WTC11 (cell line): ENCODE measurements at regions not wholly inside any gene's neighbourhood (a gene's known extent, or its start where the extent isn't known, plus 50 kb on each side); places are given as distances from the start of the nearest gene placed in this dataset.

ENCODE experiments used
- ATAC-seq: fragments of 200-7000 bp; cut with Tn5 transposase; 2 replicates; pipeline ENCODE4 v1.10.0; 2021; ENCODE audit warnings: mild to moderate bottlenecking, moderate library complexity
- CTCF ChIA-PET: fragments of 300-600 bp; sonication (Branson Sonifier 250); formaldehyde crosslinking; loops from one replicate; lab custom pipeline; 2021; ENCODE audit warnings: antibody characterized with exemption; lab: Charles Lee
- POLR2A ChIA-PET: fragments of 350-600 bp; sonication (Branson Sonifier 250); formaldehyde crosslinking; loops from one replicate; lab custom pipeline; 2021; ENCODE audit warnings: antibody characterized with exemption; lab: Charles Lee
- DNase-seq: peaks from one replicate; pipeline ENCODE4 v3.0.0; 2021; ENCODE audit warnings: low spot score
- H3K27ac Mint-ChIP-seq: 2 replicates; pipeline ENCODE4 v1.8.0; 2021; ENCODE audit warnings: mixed read lengths
- H3K27me3 Mint-ChIP-seq: 2 replicates; pipeline ENCODE4 v1.8.0; 2021; ENCODE audit warnings: low read depth, mild to moderate bottlenecking, moderate library complexity, mixed read lengths
- H3K36me3 Mint-ChIP-seq: 2 replicates; pipeline ENCODE4 v1.8.0; 2021; ENCODE audit warnings: mixed read lengths
- H3K4me1 Mint-ChIP-seq: 2 replicates; pipeline ENCODE4 v1.8.0; 2022; ENCODE audit warnings: mixed read lengths
- H3K4me3 Mint-ChIP-seq: 2 replicates; pipeline ENCODE4 v1.8.0; 2021; ENCODE audit warnings: mild to moderate bottlenecking, moderate library complexity, mixed read lengths
- H3K9me3 Mint-ChIP-seq: 2 replicates; pipeline ENCODE4 v1.8.0; 2021; ENCODE audit warnings: mixed read lengths
- CBFB ChIP-seq: sonication (generic); formaldehyde crosslinking; IDR thresholded peaks from 2 replicates; pipeline ENCODE4 v1.8.1; 2022; ENCODE audit warnings: mild to moderate bottlenecking, low read depth, missing genetic modification reagents
- FOXJ3 ChIP-seq: sonication (generic); formaldehyde crosslinking; IDR thresholded peaks from 2 replicates; pipeline ENCODE4 v1.9.0; 2021; ENCODE audit warnings: missing genetic modification reagents, mild to moderate bottlenecking, borderline replicate concordance
- FOXP1 ChIP-seq: sonication (generic); formaldehyde crosslinking; IDR thresholded peaks from 2 replicates; pipeline ENCODE4 v1.8.0; 2022; ENCODE audit warnings: missing genetic modification reagents, mild to moderate bottlenecking, moderate library complexity, borderline replicate concordance
- GRHL2 ChIP-seq: fragments of 250-450 bp; sonication (Bioruptor Pico); IDR thresholded peaks from 2 replicates; pipeline ENCODE4 v1.8.0; 2022; ENCODE audit warnings: mild to moderate bottlenecking, moderate library complexity; ENCODE audit not compliant: insufficient replicate concordance, severe bottlenecking
- HMGA2 ChIP-seq: fragments of 250-450 bp; sonication (Bioruptor Pico); IDR thresholded peaks from 2 replicates; pipeline ENCODE4 v1.4.0; 2021; ENCODE audit warnings: mild to moderate bottlenecking, moderate library complexity
- OVOL2 ChIP-seq: fragments of 250-450 bp; sonication (Bioruptor Pico); IDR thresholded peaks from 2 replicates; pipeline ENCODE4 v1.9.0; 2021; ENCODE audit warnings: mild to moderate bottlenecking, borderline replicate concordance
- TEAD4 ChIP-seq: sonication (generic); formaldehyde crosslinking; IDR thresholded peaks from 2 replicates; pipeline ENCODE4 v1.8.0; 2022; ENCODE audit warnings: mild to moderate bottlenecking, missing genetic modification reagents
- TP53 ChIP-seq: sonication (generic); formaldehyde crosslinking; IDR thresholded peaks from 2 replicates; pipeline ENCODE4 v1.8.1; 2023; ENCODE audit warnings: mild to moderate bottlenecking, missing genetic modification reagents
- ZNF232 ChIP-seq: sonication (generic); formaldehyde crosslinking; IDR thresholded peaks from 2 replicates; pipeline ENCODE4 v1.8.0; 2022; ENCODE audit warnings: mild to moderate bottlenecking, missing genetic modification reagents
- ZNF263 ChIP-seq: sonication (generic); formaldehyde crosslinking; IDR thresholded peaks from 2 replicates; pipeline ENCODE4 v1.8.1; 2022; ENCODE audit warnings: low read depth, mild to moderate bottlenecking, moderate library complexity, missing genetic modification reagents
- ZNF396 ChIP-seq: fragments of 250-450 bp; sonication (Bioruptor Pico); IDR thresholded peaks from 2 replicates; pipeline ENCODE4 v1.8.0; 2021; ENCODE audit warnings: mild to moderate bottlenecking, moderate library complexity, borderline replicate concordance
- ZNF423 ChIP-seq: fragments of 250-450 bp; sonication (Bioruptor Pico); IDR thresholded peaks from 2 replicates; pipeline ENCODE4 v2.1.2; 2022; ENCODE audit warnings: mild to moderate bottlenecking, moderate library complexity
- TF ChIP-seq, protein P1 (sequence below): sonication (generic); formaldehyde crosslinking; IDR thresholded peaks from 2 replicates; pipeline ENCODE4 v1.8.1; 2022; ENCODE audit warnings: low read depth, mild to moderate bottlenecking, moderate library complexity, missing genetic modification reagents, borderline replicate concordance
- TF ChIP-seq, protein P2 (sequence below): sonication (generic); formaldehyde crosslinking; conservative IDR thresholded peaks from 2 replicates; pipeline ENCODE4 v1.8.1; 2023; ENCODE audit warnings: mild to moderate bottlenecking, low read depth, missing genetic modification reagents, moderate library complexity
- TF ChIP-seq, protein P3 (sequence below): sonication (generic); formaldehyde crosslinking; IDR thresholded peaks from 2 replicates; pipeline ENCODE4 v1.8.1; 2022; ENCODE audit warnings: mild to moderate bottlenecking, moderate library complexity, missing genetic modification reagents
- TF ChIP-seq, protein P4 (sequence below): sonication (generic); formaldehyde crosslinking; IDR thresholded peaks from 2 replicates; pipeline ENCODE4 v1.8.1; 2023; ENCODE audit warnings: mild to moderate bottlenecking, missing genetic modification reagents
- TF ChIP-seq, protein P5 (sequence below): sonication (generic); formaldehyde crosslinking; IDR thresholded peaks from 2 replicates; pipeline ENCODE4 v1.8.0; 2022; ENCODE audit warnings: mild to moderate bottlenecking, missing genetic modification reagents
- TF ChIP-seq, protein P6 (sequence below): fragments of 250-450 bp; sonication (Bioruptor Pico); IDR thresholded peaks from 2 replicates; pipeline ENCODE4 v2.1.2; 2022; ENCODE audit warnings: mild to moderate bottlenecking, moderate library complexity
- TF ChIP-seq, protein P7 (sequence below): sonication (generic); formaldehyde crosslinking; IDR thresholded peaks from 2 replicates; pipeline ENCODE4 v1.8.0; 2022; ENCODE audit warnings: mild to moderate bottlenecking, missing genetic modification reagents
- TF ChIP-seq, protein P8 (sequence below): sonication (generic); formaldehyde crosslinking; IDR thresholded peaks from 2 replicates; pipeline ENCODE4 v1.8.1; 2023; ENCODE audit warnings: mild to moderate bottlenecking, missing genetic modification reagents, moderate library complexity
- TF ChIP-seq, protein P9 (sequence below): sonication (generic); formaldehyde crosslinking; IDR thresholded peaks from 2 replicates; pipeline ENCODE4 v1.8.1; 2022; ENCODE audit warnings: low read depth, missing genetic modification reagents, borderline replicate concordance
- TF ChIP-seq, protein P10 (sequence below): sonication (generic); formaldehyde crosslinking; IDR thresholded peaks from 2 replicates; pipeline ENCODE4 v1.8.1; 2023; ENCODE audit warnings: mild to moderate bottlenecking, missing genetic modification reagents

DNA sequence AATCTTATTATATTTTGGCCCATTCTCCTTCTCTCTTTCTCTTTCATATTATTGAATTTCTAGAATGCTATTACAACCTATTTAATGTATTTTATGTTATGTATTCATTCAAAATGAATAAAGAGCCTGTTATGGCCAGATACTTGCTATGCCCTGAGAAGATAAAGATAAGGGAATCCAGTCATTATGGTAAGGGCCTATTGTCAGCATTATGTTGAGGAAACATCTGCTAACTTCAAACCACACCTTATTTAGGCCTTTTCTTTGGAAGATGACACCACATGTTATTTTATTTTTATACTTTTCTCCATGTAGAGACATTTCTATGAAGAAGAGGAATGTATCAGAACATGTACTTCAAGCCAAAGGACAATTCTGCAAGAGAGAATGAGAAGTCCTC lies 60.5 kb upstream of the MPP7 start (continued):
- TF ChIP-seq, protein P1, sequence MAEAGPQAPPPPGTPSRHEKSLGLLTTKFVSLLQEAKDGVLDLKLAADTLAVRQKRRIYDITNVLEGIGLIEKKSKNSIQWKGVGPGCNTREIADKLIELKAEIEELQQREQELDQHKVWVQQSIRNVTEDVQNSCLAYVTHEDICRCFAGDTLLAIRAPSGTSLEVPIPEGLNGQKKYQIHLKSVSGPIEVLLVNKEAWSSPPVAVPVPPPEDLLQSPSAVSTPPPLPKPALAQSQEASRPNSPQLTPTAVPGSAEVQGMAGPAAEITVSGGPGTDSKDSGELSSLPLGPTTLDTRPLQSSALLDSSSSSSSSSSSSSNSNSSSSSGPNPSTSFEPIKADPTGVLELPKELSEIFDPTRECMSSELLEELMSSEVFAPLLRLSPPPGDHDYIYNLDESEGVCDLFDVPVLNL (CRISPR knock-in tag), result no peak
- TF ChIP-seq, protein P2, sequence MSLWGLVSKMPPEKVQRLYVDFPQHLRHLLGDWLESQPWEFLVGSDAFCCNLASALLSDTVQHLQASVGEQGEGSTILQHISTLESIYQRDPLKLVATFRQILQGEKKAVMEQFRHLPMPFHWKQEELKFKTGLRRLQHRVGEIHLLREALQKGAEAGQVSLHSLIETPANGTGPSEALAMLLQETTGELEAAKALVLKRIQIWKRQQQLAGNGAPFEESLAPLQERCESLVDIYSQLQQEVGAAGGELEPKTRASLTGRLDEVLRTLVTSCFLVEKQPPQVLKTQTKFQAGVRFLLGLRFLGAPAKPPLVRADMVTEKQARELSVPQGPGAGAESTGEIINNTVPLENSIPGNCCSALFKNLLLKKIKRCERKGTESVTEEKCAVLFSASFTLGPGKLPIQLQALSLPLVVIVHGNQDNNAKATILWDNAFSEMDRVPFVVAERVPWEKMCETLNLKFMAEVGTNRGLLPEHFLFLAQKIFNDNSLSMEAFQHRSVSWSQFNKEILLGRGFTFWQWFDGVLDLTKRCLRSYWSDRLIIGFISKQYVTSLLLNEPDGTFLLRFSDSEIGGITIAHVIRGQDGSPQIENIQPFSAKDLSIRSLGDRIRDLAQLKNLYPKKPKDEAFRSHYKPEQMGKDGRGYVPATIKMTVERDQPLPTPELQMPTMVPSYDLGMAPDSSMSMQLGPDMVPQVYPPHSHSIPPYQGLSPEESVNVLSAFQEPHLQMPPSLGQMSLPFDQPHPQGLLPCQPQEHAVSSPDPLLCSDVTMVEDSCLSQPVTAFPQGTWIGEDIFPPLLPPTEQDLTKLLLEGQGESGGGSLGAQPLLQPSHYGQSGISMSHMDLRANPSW (CRISPR knock-in tag), result no peak
- TF ChIP-seq FOXJ3 (CRISPR knock-in tag), result no peak
- TF ChIP-seq, protein P3, sequence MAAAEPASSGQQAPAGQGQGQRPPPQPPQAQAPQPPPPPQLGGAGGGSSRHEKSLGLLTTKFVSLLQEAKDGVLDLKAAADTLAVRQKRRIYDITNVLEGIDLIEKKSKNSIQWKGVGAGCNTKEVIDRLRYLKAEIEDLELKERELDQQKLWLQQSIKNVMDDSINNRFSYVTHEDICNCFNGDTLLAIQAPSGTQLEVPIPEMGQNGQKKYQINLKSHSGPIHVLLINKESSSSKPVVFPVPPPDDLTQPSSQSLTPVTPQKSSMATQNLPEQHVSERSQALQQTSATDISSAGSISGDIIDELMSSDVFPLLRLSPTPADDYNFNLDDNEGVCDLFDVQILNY (CRISPR knock-in tag), result no peak
- TF ChIP-seq OVOL2 (CRISPR knock-in tag), result no peak
- TF ChIP-seq GRHL2 (CRISPR knock-in tag), result no peak
- no peak for TF ChIP-seq TP53 (CRISPR knock-in tag)
- TF ChIP-seq, all 79 proteins: peak for 0

DNA sequence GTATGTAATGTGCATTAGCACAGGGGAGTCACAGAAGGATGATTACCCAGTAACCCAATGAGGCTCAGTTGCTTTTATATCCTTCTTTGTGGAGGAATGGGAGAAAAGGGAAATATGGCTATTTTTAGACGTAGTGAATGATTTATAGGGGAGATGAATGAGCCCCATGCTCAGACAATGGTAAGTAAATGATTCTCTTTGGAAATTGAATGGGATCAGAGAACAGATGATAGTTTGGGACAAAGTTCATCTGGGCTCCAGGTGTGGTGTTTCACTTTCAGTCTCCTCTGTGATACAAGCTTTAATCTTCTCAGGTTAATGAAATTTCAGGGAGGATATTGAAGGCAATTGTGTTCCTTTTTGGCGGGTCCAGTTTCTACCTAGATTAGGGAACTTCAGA lies 63.0 kb upstream of the MPP7 start:
- TF ChIP-seq, protein P4, sequence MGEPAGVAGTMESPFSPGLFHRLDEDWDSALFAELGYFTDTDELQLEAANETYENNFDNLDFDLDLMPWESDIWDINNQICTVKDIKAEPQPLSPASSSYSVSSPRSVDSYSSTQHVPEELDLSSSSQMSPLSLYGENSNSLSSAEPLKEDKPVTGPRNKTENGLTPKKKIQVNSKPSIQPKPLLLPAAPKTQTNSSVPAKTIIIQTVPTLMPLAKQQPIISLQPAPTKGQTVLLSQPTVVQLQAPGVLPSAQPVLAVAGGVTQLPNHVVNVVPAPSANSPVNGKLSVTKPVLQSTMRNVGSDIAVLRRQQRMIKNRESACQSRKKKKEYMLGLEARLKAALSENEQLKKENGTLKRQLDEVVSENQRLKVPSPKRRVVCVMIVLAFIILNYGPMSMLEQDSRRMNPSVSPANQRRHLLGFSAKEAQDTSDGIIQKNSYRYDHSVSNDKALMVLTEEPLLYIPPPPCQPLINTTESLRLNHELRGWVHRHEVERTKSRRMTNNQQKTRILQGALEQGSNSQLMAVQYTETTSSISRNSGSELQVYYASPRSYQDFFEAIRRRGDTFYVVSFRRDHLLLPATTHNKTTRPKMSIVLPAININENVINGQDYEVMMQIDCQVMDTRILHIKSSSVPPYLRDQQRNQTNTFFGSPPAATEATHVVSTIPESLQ (CRISPR knock-in tag), result no peak
- TF ChIP-seq HMGA2 (CRISPR knock-in tag), result no peak
- TF ChIP-seq ZNF232 (CRISPR knock-in tag), result no peak
- no peak for TF ChIP-seq CBFB (CRISPR knock-in tag)
- TF ChIP-seq ZNF263 (CRISPR knock-in tag), result no peak
- TF ChIP-seq, protein P5, sequence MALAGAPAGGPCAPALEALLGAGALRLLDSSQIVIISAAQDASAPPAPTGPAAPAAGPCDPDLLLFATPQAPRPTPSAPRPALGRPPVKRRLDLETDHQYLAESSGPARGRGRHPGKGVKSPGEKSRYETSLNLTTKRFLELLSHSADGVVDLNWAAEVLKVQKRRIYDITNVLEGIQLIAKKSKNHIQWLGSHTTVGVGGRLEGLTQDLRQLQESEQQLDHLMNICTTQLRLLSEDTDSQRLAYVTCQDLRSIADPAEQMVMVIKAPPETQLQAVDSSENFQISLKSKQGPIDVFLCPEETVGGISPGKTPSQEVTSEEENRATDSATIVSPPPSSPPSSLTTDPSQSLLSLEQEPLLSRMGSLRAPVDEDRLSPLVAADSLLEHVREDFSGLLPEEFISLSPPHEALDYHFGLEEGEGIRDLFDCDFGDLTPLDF (CRISPR knock-in tag), result no peak
- TF ChIP-seq, protein P6, sequence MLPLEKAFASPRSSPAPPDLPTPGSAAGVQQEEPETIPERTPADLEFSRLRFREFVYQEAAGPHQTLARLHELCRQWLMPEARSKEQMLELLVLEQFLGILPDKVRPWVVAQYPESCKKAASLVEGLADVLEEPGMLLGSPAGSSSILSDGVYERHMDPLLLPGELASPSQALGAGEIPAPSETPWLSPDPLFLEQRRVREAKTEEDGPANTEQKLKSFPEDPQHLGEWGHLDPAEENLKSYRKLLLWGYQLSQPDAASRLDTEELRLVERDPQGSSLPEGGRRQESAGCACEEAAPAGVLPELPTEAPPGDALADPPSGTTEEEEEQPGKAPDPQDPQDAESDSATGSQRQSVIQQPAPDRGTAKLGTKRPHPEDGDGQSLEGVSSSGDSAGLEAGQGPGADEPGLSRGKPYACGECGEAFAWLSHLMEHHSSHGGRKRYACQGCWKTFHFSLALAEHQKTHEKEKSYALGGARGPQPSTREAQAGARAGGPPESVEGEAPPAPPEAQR (CRISPR knock-in tag), result no peak
- TF ChIP-seq, protein P7, sequence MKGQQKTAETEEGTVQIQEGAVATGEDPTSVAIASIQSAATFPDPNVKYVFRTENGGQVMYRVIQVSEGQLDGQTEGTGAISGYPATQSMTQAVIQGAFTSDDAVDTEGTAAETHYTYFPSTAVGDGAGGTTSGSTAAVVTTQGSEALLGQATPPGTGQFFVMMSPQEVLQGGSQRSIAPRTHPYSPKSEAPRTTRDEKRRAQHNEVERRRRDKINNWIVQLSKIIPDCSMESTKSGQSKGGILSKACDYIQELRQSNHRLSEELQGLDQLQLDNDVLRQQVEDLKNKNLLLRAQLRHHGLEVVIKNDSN (CRISPR knock-in tag), result no peak
- TF ChIP-seq, protein P8, sequence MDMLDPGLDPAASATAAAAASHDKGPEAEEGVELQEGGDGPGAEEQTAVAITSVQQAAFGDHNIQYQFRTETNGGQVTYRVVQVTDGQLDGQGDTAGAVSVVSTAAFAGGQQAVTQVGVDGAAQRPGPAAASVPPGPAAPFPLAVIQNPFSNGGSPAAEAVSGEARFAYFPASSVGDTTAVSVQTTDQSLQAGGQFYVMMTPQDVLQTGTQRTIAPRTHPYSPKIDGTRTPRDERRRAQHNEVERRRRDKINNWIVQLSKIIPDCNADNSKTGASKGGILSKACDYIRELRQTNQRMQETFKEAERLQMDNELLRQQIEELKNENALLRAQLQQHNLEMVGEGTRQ (CRISPR knock-in tag), result no peak
- no peak for TF ChIP-seq GRHL2 (CRISPR knock-in tag)
- TF ChIP-seq, protein P9, sequence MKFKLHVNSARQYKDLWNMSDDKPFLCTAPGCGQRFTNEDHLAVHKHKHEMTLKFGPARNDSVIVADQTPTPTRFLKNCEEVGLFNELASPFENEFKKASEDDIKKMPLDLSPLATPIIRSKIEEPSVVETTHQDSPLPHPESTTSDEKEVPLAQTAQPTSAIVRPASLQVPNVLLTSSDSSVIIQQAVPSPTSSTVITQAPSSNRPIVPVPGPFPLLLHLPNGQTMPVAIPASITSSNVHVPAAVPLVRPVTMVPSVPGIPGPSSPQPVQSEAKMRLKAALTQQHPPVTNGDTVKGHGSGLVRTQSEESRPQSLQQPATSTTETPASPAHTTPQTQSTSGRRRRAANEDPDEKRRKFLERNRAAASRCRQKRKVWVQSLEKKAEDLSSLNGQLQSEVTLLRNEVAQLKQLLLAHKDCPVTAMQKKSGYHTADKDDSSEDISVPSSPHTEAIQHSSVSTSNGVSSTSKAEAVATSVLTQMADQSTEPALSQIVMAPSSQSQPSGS (CRISPR knock-in tag), result no peak
- no peak for TF ChIP-seq FOXP1 (CRISPR knock-in tag)
- TF ChIP-seq, protein P10, sequence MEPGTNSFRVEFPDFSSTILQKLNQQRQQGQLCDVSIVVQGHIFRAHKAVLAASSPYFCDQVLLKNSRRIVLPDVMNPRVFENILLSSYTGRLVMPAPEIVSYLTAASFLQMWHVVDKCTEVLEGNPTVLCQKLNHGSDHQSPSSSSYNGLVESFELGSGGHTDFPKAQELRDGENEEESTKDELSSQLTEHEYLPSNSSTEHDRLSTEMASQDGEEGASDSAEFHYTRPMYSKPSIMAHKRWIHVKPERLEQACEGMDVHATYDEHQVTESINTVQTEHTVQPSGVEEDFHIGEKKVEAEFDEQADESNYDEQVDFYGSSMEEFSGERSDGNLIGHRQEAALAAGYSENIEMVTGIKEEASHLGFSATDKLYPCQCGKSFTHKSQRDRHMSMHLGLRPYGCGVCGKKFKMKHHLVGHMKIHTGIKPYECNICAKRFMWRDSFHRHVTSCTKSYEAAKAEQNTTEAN (CRISPR knock-in tag), result no peak
- no peak for TF ChIP-seq TEAD4 (CRISPR knock-in tag)
- no peak for TF ChIP-seq ZNF423
- TF ChIP-seq ZNF396 (CRISPR knock-in tag), result no peak
- Mint-ChIP-seq H3K27ac (no peak overlapping the region), H3K36me3 (no peaks in the 10 kb centered on the region), H3K4me3 (no peak overlapping the region), H3K4me1 (0 out of 2 replicates have a peak, but pooled peaks cover 2% of the 10 kb centered on the region), H3K27me3 (no peaks in the 10 kb centered on the region), H3K9me3 (no peaks in the 10 kb centered on the region)
- DNase-seq, result no peak
- ChIA-PET POLR2A (no interaction called here), CTCF (interaction anchor here (1.0 kb wide), 1 partner anchor 15 kb away, joined by 3 read pairs; no protein-coding TSS in a partner anchor)
- ATAC-seq, result no peak
